ENCODE measurements at regions not wholly inside any gene's neighbourhood (a gene's known extent, or its start where the extent isn't known, plus 50 kb on each side); places are given as distances from the start of the nearest gene placed in this dataset.
"Not testable (repeated sequence)": the region's sequence is repeated elsewhere in the genome, so short reads cannot be mapped to it uniquely, and the experiment has no call there.

- DNase-seq = no peak
Observed at GRCh38 chr2:154507186-154507585, 191.3 kb upstream of the KCNJ3 start.

- no peak for DNase-seq
Observed at GRCh38 chr2:154518872-154519271, 179.6 kb upstream of the KCNJ3 start.

- DNase-seq = not testable (repeated sequence)
Observed at GRCh38 chr2:154520951-154521350, 177.5 kb upstream of the KCNJ3 start.

GRCh38 chr2:154526234-154526633 lies 172.3 kb upstream of the KCNJ3 start:
- no peak for DNase-seq

DNA sequence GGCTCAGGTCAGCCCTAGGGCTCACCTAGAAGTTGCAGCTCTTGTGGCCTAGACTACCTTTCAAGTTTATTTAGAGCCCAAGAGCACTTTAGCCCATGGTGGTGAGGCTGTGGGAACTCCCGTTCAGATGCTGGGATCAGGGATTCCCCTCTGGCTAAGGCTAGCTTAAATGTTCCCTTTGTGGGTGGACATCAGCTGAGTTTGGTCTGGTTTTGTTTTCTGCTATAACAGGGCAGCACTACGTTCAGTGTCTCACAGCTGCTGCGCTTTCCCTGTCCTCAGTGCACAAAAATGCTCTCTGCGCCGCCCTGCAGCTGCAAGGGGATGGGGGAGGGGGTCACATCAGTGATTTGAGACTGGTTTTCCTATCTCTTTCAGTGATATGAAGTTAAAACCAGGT lies 170.5 kb upstream of the KCNJ3 start:
- DNase-seq = no peak

- no peak for DNase-seq
Observed at GRCh38 chr2:154532004-154532403, 166.5 kb upstream of the KCNJ3 start.

DNA sequence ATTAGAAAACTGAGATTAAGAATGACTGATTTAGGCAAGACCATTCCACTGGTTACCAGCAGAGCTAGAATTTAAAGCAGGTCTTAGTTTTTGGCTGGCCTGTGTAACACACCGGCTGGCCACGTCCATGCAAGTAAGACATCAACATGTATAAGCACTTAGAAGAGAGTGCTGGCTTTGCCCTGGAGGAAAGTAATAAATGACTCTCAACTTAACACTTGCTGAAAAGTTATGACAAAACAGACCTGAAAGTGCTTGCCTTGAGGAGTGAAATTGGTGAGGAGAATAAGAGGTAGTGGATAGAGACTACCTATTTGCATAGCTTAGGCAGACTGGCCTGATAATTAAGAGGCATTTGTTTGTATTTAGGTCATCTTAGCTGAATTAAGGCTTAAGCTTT lies 165.7 kb upstream of the KCNJ3 start:
- no peak for DNase-seq

- DNase-seq = no peak
Observed at GRCh38 chr2:154533300-154533940, 165.1 kb upstream of the KCNJ3 start.

- DNase-seq = no peak
Observed at GRCh38 chr2:154537024-154537423, 161.5 kb upstream of the KCNJ3 start.

DNA sequence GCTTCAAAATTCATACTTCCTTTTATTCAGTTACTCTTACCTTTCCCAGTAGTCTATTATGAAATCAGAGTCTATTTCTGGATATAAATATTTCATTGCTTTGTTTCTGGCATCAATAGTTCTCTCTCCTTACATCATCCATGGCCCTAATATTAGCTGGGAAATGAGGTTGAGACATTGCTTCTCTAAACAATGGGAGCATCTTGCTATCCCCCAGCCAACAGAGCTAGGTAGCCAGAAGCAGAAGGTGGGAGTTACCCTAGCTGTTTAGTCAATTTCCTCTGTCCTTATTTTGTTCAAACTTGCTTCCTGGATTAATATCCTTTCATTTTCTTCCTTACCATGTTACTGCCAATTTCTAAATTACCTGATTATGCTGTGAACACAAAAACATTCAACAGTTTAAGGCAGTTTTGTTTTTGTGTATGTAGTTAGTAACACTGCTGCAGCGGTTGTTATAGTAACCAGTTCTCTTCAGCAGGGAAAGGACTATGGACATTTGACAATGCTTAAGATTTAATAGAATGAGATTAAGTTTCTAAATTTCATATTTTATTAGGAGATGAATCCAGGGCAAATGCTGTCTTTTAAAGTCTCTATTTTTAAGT lies 160.5 kb upstream of the KCNJ3 start:
- DNase-seq = no peak

- no peak for DNase-seq
Observed at GRCh38 chr2:154546341-154546740, 152.2 kb upstream of the KCNJ3 start.

DNA sequence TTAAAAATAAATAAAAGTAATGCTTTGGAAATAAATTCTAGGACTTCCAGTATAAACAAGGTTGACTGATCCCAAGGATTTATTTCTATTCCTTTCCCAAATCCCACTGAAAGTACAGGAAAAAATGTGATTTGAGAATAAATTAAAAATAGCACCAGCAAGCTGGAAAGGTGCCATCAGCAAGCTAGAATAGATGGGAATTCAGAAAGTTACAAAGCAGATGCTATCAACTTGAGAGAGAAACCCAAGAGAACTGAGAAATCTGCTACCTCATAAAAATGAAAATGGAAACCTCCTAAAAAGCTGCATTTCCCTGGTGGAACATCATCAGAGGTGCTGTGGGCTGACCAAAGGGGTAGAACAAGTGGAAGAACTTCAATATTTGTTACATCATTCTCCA lies 148.6 kb upstream of the KCNJ3 start:
- DNase-seq = no peak

DNA sequence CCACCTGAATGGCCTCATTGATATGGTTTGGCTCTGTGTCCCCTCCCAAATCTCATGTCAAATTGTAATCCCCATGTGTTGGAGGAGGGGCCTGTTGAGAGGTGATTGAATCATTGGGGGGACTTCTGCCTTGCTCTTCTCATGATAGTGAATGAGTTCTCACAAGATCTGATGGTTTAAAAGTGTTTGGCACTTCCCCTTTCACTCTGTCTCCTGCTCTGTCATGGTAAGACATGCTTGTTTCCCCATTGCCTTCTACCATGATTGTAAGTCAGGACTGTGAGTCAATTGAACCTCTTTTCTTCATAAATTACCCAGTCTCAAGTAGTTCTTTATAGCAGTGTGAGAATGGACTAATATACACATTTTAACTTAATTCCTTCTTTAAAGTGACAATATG lies 146.8 kb upstream of the KCNJ3 start:
- no peak for DNase-seq

GRCh38 chr2:154554046-154554445 lies 144.4 kb upstream of the KCNJ3 start:
- no peak for DNase-seq

DNA sequence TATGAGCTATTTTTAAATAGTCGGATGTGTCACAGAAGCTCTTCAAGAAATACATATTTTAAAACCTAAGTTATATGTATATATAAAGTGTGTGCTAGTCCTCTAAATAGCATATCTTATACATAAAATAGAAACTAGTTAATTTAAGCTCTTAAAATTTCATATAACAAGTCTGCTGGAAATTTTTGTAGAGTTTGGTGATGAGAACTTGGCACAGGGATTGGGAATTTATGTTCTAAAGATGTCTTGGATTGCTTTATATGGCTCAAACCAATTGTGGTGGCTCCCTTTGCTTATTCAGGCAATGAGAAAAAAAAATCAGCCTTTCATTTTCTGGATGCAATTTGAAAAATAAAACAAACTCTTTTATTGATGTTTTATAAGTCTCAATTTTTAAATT lies 142.8 kb upstream of the KCNJ3 start:
- DNase-seq = no peak

DNA sequence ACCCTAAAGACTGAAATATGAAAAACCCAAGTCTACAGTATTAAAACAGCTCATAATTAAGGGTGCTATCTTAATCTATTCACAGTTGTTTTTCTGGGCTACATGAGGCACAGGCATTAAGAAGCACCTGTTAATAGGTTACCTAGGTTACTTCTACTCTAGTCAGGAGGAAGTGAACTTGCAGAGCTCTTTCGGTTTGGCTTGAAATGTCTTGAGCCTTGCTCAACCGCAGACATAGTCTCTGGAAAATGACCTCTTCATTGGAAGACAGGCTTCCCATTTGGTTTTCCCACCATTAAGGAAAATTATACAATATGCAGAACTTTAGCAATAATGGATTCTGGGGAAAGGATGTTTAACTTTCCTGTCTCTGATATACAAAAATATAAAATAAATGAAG lies 142.3 kb upstream of the KCNJ3 start:
- no peak for DNase-seq

GRCh38 chr2:154556607-154557006 lies 141.9 kb upstream of the KCNJ3 start:
- DNase-seq = no peak

DNA sequence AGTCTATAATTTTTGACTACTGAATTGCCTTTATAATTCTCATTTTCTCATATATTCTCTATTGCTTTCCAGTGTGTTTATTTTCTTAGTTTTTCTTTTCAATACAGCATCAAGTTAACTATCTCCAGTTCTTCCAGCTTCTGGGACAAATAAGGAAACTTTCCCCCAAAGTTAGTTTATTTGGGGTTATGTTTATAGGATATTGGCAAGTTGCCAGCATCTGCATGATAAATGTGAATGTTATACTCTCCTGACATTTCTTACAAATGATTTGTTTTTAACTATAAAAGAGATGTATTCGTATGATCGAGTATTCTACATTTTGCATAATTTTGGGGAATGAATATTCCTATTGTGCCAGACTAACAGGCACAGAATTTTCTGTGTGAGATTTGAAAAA lies 140.6 kb upstream of the KCNJ3 start:
- DNase-seq = no peak

- DNase-seq = no peak
Observed at GRCh38 chr2:154565433-154565832, 133.1 kb upstream of the KCNJ3 start.

DNA sequence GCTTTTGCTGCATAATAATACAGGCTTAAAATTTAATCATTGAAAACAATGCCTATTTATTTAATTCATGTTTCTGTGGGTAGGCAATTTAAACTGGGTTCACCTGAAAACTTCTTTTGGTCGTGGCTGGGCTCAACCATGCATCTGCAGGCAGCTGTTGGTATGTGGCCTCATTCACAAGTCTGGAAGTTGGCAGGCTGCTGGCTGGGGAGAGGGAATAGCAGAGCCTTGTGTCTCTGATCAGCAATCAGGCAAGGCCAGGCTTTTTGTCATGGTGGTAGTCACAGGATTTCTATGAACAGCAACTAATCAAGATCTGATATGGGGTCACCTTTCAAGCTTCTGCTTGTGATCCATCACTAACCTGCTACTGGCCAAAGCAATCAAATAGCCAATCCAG lies 130.1 kb upstream of the KCNJ3 start:
- no peak for DNase-seq

- DNase-seq = no peak
Observed at GRCh38 chr2:154570501-154570900, 128.0 kb upstream of the KCNJ3 start.

DNA sequence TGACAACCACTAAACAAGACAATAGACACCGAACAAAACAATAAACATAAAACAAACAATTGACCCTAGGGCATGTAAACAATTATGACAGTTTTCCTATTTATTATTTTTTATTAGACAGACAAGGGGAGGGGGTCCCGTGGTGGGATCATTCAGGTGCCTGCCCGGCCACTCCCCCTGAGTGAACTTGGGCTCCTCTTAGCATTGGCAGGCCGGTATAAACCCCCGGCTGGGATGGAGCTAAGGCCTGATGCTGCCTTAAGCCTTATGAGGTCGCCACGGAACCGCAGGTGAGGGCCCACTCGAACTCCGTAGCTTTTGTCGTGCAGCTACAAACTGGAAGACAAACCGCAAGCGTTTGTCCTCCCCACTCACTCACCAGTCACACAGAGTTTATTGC lies 121.8 kb upstream of the KCNJ3 start:
- not testable (repeated sequence) for DNase-seq

GRCh38 chr2:154577390-154577789 lies 121.1 kb upstream of the KCNJ3 start:
- no peak for DNase-seq

GRCh38 chr2:154580767-154581166 lies 117.7 kb upstream of the KCNJ3 start:
- DNase-seq = no peak

- not testable (repeated sequence) for DNase-seq
Observed at GRCh38 chr2:154582694-154583093, 115.8 kb upstream of the KCNJ3 start.
